Retinal pigment epithelial cell (primary cell): ENCODE measurements at regions not wholly inside any gene's neighbourhood (a gene's known extent, or its start where the extent isn't known, plus 50 kb on each side); places are given as distances from the start of the nearest gene placed in this dataset.

Experiments
- DNase-seq: peaks from one replicate; pipeline ENCODE4 v3.0.0-alpha.2; 2010; ENCODE audit warnings: low read depth
- H3K4me3 ChIP-seq: 2 replicates; pipeline ENCODE4 v1.5.1; 2011; ENCODE audit warnings: mild to moderate bottlenecking, low read length, control low read depth, moderate library complexity
- CTCF ChIP-seq: conservative IDR thresholded peaks from 2 replicates; pipeline ENCODE4 v1.5.1; 2011; ENCODE audit warnings: low read depth, low read length, control low read depth, inconsistent platforms

DNA sequence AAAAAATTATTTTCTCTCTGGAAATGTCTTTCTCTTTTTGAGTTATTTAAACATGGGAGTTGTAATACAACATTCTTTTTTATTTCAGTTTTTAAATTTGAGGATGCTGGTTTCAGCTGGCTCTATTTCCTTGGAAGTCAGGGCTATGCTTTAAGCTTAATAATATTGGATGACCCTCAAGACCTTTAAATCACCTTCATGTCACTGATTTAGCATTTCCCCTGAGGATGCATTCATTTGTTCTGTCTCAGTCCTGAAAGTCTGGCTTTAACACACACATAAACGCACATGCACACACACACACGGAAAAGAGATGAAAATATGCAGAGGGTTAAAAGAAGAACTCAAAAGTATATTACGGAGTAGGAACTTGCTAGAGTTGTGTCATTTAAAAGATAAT lies 260.5 kb downstream of the PTBP2 start:
- no peak for TF ChIP-seq CTCF
- no peak overlapping the region for H3K4me3 ChIP-seq
- DNase-seq, result no peak

DNA sequence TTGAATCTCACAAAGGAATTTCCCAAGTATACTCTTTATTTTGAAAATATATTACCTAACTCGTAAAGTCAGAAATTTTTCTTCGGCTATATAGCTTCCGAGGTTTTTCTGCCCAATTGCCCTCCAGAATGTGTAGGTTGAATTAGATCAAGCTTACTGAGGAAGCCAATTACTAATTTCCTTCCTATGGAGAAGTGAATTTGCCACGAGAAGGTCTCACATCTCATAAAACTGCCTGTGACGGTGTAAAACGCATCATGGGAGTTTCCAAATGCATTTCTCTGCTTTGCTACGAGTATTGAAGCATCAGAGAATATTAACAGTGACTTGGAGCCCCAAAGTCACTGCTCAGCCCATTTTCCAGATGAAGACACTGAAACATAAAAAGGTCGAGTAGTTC lies 262.3 kb downstream of the PTBP2 start:
- no peak for DNase-seq
- no peak overlapping the region for H3K4me3 ChIP-seq
- no peak for TF ChIP-seq CTCF

DNA sequence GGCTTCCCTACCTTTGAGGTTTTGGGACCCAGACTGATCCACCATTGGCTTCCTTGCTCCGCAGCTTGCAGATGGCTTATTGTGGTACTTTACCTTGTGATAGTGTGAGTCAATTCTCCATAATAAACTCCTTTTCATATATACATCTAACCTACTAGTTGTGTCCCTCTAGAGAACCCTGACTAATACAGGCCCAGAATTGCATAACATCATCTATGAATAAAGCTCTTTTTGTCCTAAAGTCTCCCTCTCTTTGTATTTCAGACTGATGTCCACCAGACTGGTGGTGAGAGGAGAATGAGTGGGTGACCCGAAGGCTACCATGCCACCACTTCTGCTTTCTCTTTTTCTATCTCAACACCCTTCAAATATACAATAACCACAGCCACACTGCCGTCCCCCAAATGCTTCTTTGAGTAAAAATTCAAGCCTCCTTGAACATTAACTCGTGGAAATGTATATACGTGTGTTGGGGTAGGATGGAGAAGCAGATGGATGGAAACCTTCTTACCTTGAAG lies 265.7 kb downstream of the PTBP2 start:
- no peak overlapping the region for H3K4me3 ChIP-seq
- DNase-seq, result no peak
- no peak for TF ChIP-seq CTCF

DNA sequence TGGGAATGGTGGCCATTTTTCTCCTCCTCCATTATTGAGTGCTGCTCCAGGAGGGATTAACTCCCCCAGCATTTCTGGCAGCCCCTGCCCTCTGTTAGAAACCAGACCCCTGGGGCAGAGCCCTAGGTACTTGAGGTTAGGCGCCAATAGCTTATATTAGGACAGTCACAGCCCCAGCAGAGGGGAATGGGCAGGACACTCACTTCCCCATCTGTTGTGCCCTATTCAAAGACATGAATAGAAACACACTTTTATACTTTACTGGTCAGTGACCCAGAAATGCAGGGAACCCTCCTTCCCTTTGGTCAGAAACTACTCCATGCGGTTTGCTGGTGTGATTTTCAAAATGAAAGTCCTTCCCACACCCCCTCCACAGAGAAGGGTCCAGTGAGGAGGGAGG lies 267.7 kb downstream of the PTBP2 start:
- H3K4me3 ChIP-seq, result no peak overlapping the region
- DNase-seq, result no peak
- no peak for TF ChIP-seq CTCF

- TF ChIP-seq CTCF, result no peak
- no peak for DNase-seq
Observed at GRCh38 chr1:96990136-96990535, 268.6 kb downstream of the PTBP2 start.

GRCh38 chr1:96991261-96991660 lies 269.7 kb downstream of the PTBP2 start:
- H3K4me3 ChIP-seq, result no peak overlapping the region
- no peak for TF ChIP-seq CTCF
- no peak for DNase-seq

More at GRCh38 chr1:96990136-96990535, 268.6 kb downstream of the PTBP2 start:
- no peak overlapping the region for H3K4me3 ChIP-seq

- no peak for DNase-seq
- no peak overlapping the region for H3K4me3 ChIP-seq
- no peak for TF ChIP-seq CTCF
Observed at GRCh38 chr1:96992871-96993270, 271.3 kb downstream of the PTBP2 start.
